ENCODE measurements at regions not wholly inside any gene's neighbourhood (a gene's known extent, or its start where the extent isn't known, plus 50 kb on each side); places are given as distances from the start of the nearest gene placed in this dataset.

- H3K36me3 ChIP-seq = no peaks in the 10 kb centered on the region
- H3K9me3 ChIP-seq = no peaks in the 10 kb centered on the region
- DNase-seq (ENCODE audit: low spot score) = no peak
- H3K27me3 ChIP-seq (replicated peaks; ENCODE audit: insufficient read depth) = no peaks in the 10 kb centered on the region
- intact Hi-C loops (cut with DNase I) = no loop called here
- H3K4me1 ChIP-seq (replicated peaks) = no peaks in the 10 kb centered on the region
- TF ChIP-seq POLR2A (IDR thresholded peaks at IDR 0.05) (no peak), POLR2AphosphoS5 (IDR thresholded peaks at IDR 0.05) (no peak), CTCF (IDR thresholded peaks at IDR 0.05) (no peak)
- no peak overlapping the region for H3K27ac ChIP-seq
- WGBS = 84% methylated on average over 7 of the region's 7 CpGs
- no peak overlapping the region for H3K4me3 ChIP-seq
These were observed 132.0 kb downstream of the ZBTB18 start for GRCh38 chr1:244183037-244183436.

GRCh38 chr1:244186372-244186771, 135.3 kb downstream of the ZBTB18 start:
- H3K27ac ChIP-seq = no peak overlapping the region
- whole genome bisulfite sequencing = 92% methylated on average over 10 of the region's 10 CpGs
- H3K4me1 ChIP-seq (replicated peaks) = no peaks in the 10 kb centered on the region
- intact Hi-C loops (cut with DNase I) = no loop called here
- no peaks in the 10 kb centered on the region for H3K27me3 ChIP-seq (replicated peaks; ENCODE audit: insufficient read depth)
- DNase-seq (ENCODE audit: low spot score) = no peak
- no peaks in the 10 kb centered on the region for H3K36me3 ChIP-seq
- TF ChIP-seq POLR2A (IDR thresholded peaks at IDR 0.05) (no peak), POLR2AphosphoS5 (IDR thresholded peaks at IDR 0.05) (no peak), CTCF (IDR thresholded peaks at IDR 0.05) (no peak)
- H3K4me3 ChIP-seq = no peak overlapping the region
- H3K9me3 ChIP-seq = no peaks in the 10 kb centered on the region

- no peak overlapping the region for H3K27ac ChIP-seq
- H3K4me3 ChIP-seq = no peak overlapping the region
- 87% methylated on average over 12 of the region's 12 CpGs for WGBS
- no peaks in the 10 kb centered on the region for H3K27me3 ChIP-seq (replicated peaks; ENCODE audit: insufficient read depth)
- no peak for DNase-seq (ENCODE audit: low spot score)
- intact Hi-C loops (cut with DNase I) = no loop called here
- no peaks in the 10 kb centered on the region for H3K4me1 ChIP-seq (replicated peaks)
- no peaks in the 10 kb centered on the region for H3K36me3 ChIP-seq
- H3K9me3 ChIP-seq = no peaks in the 10 kb centered on the region
- no peak for TF ChIP-seq POLR2A (IDR thresholded peaks at IDR 0.05)
- no peak for TF ChIP-seq CTCF (IDR thresholded peaks at IDR 0.05)
- TF ChIP-seq POLR2AphosphoS5 (IDR thresholded peaks at IDR 0.05) = no peak
These were observed 136.2 kb downstream of the ZBTB18 start for GRCh38 chr1:244187310-244187709.

- no peak overlapping the region for H3K4me3 ChIP-seq
- no peak for DNase-seq (ENCODE audit: low spot score)
- no peaks in the 10 kb centered on the region for H3K9me3 ChIP-seq
- TF ChIP-seq POLR2AphosphoS5 (IDR thresholded peaks at IDR 0.05) = no peak
- TF ChIP-seq CTCF (IDR thresholded peaks at IDR 0.05) = no peak
- no peak for TF ChIP-seq POLR2A (IDR thresholded peaks at IDR 0.05)
- H3K27me3 ChIP-seq (replicated peaks; ENCODE audit: insufficient read depth) = no peaks in the 10 kb centered on the region
- no peaks in the 10 kb centered on the region for H3K4me1 ChIP-seq (replicated peaks)
- H3K36me3 ChIP-seq = no peaks in the 10 kb centered on the region
- intact Hi-C loops (cut with DNase I) = no loop called here
- 89% methylated on average over 5 of the region's 5 CpGs for WGBS
- no peak overlapping the region for H3K27ac ChIP-seq
These were observed 140.5 kb downstream of the ZBTB18 start for GRCh38 chr1:244191581-244191980.

- DNase-seq (ENCODE audit: low spot score) = no peak
- H3K27me3 ChIP-seq (replicated peaks; ENCODE audit: insufficient read depth) = no peaks in the 10 kb centered on the region
- H3K36me3 ChIP-seq = no peaks in the 10 kb centered on the region
- no peak overlapping the region for H3K27ac ChIP-seq
- TF ChIP-seq POLR2A (IDR thresholded peaks at IDR 0.05) (no peak), CTCF (IDR thresholded peaks at IDR 0.05) (no peak), POLR2AphosphoS5 (IDR thresholded peaks at IDR 0.05) (no peak)
- H3K9me3 ChIP-seq = no peaks in the 10 kb centered on the region
- H3K4me1 ChIP-seq (replicated peaks) = no peaks in the 10 kb centered on the region
- no peak overlapping the region for H3K4me3 ChIP-seq
- intact Hi-C loops (cut with DNase I) = no loop called here
- WGBS = 89% methylated on average over 3 of the region's 3 CpGs
These were observed 141.2 kb downstream of the ZBTB18 start for GRCh38 chr1:244192325-244192724.

All from prostate gland (tissue), 2 donors.